Caco-2 (cell line): ENCODE measurements at regions not wholly inside any gene's neighbourhood (a gene's known extent, or its start where the extent isn't known, plus 50 kb on each side); places are given as distances from the start of the nearest gene placed in this dataset.

ENCODE experiments used
- BruUV-seq: library from RNA; stranded (reverse); fragments of 400-500 nt; replicated peaks from 2 replicates; lab custom pipeline; 2021; lab: Mats Ljungman, UMichigan
- CTCF ChIA-PET: fragments of 300-600 bp; sonication (Branson Sonifier 250); formaldehyde crosslinking; loops from one replicate; lab custom pipeline; 2022; ENCODE audit warnings: antibody characterized with exemption; lab: Charles Lee
- POLR2A ChIA-PET: fragments of 300-600 bp; sonication (Branson Sonifier 250); formaldehyde crosslinking; loops from one replicate; lab custom pipeline; 2022; ENCODE audit warnings: antibody characterized with exemption; lab: Charles Lee
- DNase-seq, 2 experiments: peaks; one replicate each; pipeline versions ENCODE4 v3.0.0 to v3.0.0-alpha.2; 2020 to 2022
- H3K27me3 ChIP-seq: replicated peaks from 2 replicates; pipeline ENCODE4 v1.6.0; 2011; ENCODE audit warnings: low read length; ENCODE audit not compliant: control insufficient read depth, insufficient read depth
- H3K36me3 ChIP-seq: 2 replicates; pipeline ENCODE4 v1.5.1; 2011; ENCODE audit warnings: low read length; ENCODE audit not compliant: control insufficient read depth, insufficient read depth
- H3K4me1 ChIP-seq: fragments of 250-450 bp; sonication (Bioruptor Pico); 2 replicates; pipeline ENCODE4 v1.5.1; 2020; ENCODE audit warnings: mild to moderate bottlenecking
- H3K4me3 ChIP-seq: 2 replicates; pipeline ENCODE4 v1.5.1; 2011; ENCODE audit warnings: low read depth, mild to moderate bottlenecking, control low read depth, low read length
- H3K9me3 ChIP-seq: fragments of 250-450 bp; sonication (Bioruptor Pico); 2 replicates; pipeline ENCODE4 v1.5.1; 2020; ENCODE audit warnings: mild to moderate bottlenecking, moderate library complexity
- H3K27ac Mint-ChIP-seq: one replicate; pipeline ENCODE4 v1.8.0; 2022; ENCODE audit warnings: mixed read lengths; ENCODE audit not compliant: unreplicated experiment
- H3K27me3 Mint-ChIP-seq: one replicate; pipeline ENCODE4 v1.8.0; 2022; ENCODE audit warnings: mixed read lengths; ENCODE audit not compliant: insufficient read depth, unreplicated experiment
- H3K36me3 Mint-ChIP-seq: one replicate; pipeline ENCODE4 v1.8.0; 2022; ENCODE audit warnings: mild to moderate bottlenecking, mixed read lengths; ENCODE audit not compliant: insufficient read depth, unreplicated experiment
- H3K4me1 Mint-ChIP-seq: one replicate; pipeline ENCODE4 v1.8.0; 2022; ENCODE audit warnings: low read depth, mixed read lengths; ENCODE audit not compliant: unreplicated experiment
- H3K4me3 Mint-ChIP-seq: one replicate; pipeline ENCODE4 v1.8.0; 2022; ENCODE audit warnings: mild to moderate bottlenecking, moderate library complexity, mixed read lengths; ENCODE audit not compliant: unreplicated experiment
- H3K9me3 Mint-ChIP-seq: one replicate; pipeline ENCODE4 v1.8.0; 2022; ENCODE audit warnings: mixed read lengths; ENCODE audit not compliant: unreplicated experiment
- CTCF ChIP-seq, 2 experiments: fragments of 200-600 bp in 1 of 2; IDR thresholded peaks; 1 replicate in 1 of 2; 2 replicates in 1 of 2; pipeline versions ENCODE4 v1.5.1 to v1.8.0; 2011 to 2022; ENCODE audit warnings: antibody characterized with exemption in 1 of 2, control low read depth in 1 of 2, inconsistent platforms in 1 of 2, low read depth in 1 of 2, low read length in 1 of 2, mild to moderate bottlenecking in 1 of 2, moderate library complexity in 1 of 2; ENCODE audit not compliant: insufficient read depth in 1 of 2, severe bottlenecking in 1 of 2, unreplicated experiment in 1 of 2
- intact Hi-C: fragments of 100-400 bp; cut with micrococcal nuclease; formaldehyde crosslinking; loops from one replicate; pipeline ENCODE4 v1.10.0; 2022; ENCODE audit not compliant: unreplicated experiment

GRCh38 chr1:101120868-101121267 is 95.3 kb upstream of the DPH5 start:
- no peaks in the 10 kb centered on the region for H3K27me3 ChIP-seq

GRCh38 chr1:101119289-101119688 is 93.7 kb upstream of the DPH5 start:
- no peak for DNase-seq
- H3K36me3 ChIP-seq = no peaks in the 10 kb centered on the region
- intact Hi-C loops = no loop called here
- no peaks in the 10 kb centered on the region for H3K4me1 ChIP-seq
- Mint-ChIP-seq H3K27me3 (peaks cover 7% of the 10 kb centered on the region), H3K27ac (no peak overlapping the region), H3K36me3 (no peaks in the 10 kb centered on the region), H3K4me1 (no peaks in the 10 kb centered on the region), H3K9me3 (no peaks in the 10 kb centered on the region), H3K4me3 (no peak overlapping the region)
- ChIA-PET POLR2A (no interaction called here), CTCF (no interaction called here)
- no TSS peak for BruUV-seq
- H3K27me3 ChIP-seq = no peaks in the 10 kb centered on the region
- H3K9me3 ChIP-seq = no peaks in the 10 kb centered on the region
- no peak for TF ChIP-seq CTCF (IDR thresholded peaks at IDR 0.05; ENCODE audit: insufficient read depth in 1 of 2, low read depth in 1 of 2, low read length in 1 of 2, severe bottlenecking in 1 of 2, unreplicated experiment in 1 of 2)
- H3K4me3 ChIP-seq = no peak overlapping the region

More at GRCh38 chr1:101120868-101121267, 95.3 kb upstream of the DPH5 start:
- no TSS peak for BruUV-seq
- no peaks in the 10 kb centered on the region for H3K9me3 Mint-ChIP-seq
- no peaks in the 10 kb centered on the region for H3K4me1 ChIP-seq
- no peaks in the 10 kb centered on the region for H3K9me3 ChIP-seq
- H3K4me3 ChIP-seq = no peak overlapping the region
- no peaks in the 10 kb centered on the region for H3K36me3 ChIP-seq
- H3K4me1 Mint-ChIP-seq = no peaks in the 10 kb centered on the region
- peaks cover 7% of the 10 kb centered on the region for H3K27me3 Mint-ChIP-seq
- no peak for DNase-seq
- TF ChIP-seq CTCF (IDR thresholded peaks at IDR 0.05; ENCODE audit: insufficient read depth in 1 of 2, low read depth in 1 of 2, low read length in 1 of 2, severe bottlenecking in 1 of 2, unreplicated experiment in 1 of 2) = no peak
- intact Hi-C loops = no loop called here
- CTCF ChIA-PET = no interaction called here
- H3K27ac Mint-ChIP-seq = no peak overlapping the region
- POLR2A ChIA-PET = no interaction called here
- H3K36me3 Mint-ChIP-seq = no peaks in the 10 kb centered on the region
- H3K4me3 Mint-ChIP-seq = no peak overlapping the region

GRCh38 chr1:101116006-101116405 is 90.4 kb upstream of the DPH5 start:
- Mint-ChIP-seq H3K4me3 (no peak overlapping the region), H3K9me3 (no peaks in the 10 kb centered on the region), H3K36me3 (no peaks in the 10 kb centered on the region), H3K27me3 (peaks cover 3% of the 10 kb centered on the region), H3K27ac (no peak overlapping the region), H3K4me1 (no peaks in the 10 kb centered on the region)
- ChIA-PET CTCF (no interaction called here), POLR2A (interaction anchor here (0.6 to 0.7 kb wide), 2 partner anchors 31 to 48 kb away, joined by 4 to 9 read pairs; no protein-coding TSS in a partner anchor)
- DNase-seq = no peak
- Histone ChIP-seq H3K36me3 (no peaks in the 10 kb centered on the region), H3K4me3 (no peak overlapping the region), H3K27me3 (no peaks in the 10 kb centered on the region), H3K4me1 (no peaks in the 10 kb centered on the region), H3K9me3 (no peaks in the 10 kb centered on the region)
- TF ChIP-seq CTCF (IDR thresholded peaks at IDR 0.05; ENCODE audit: insufficient read depth in 1 of 2, low read depth in 1 of 2, low read length in 1 of 2, severe bottlenecking in 1 of 2, unreplicated experiment in 1 of 2) = no peak
- intact Hi-C loops = no loop called here
- no TSS peak for BruUV-seq
